ENCODE measurements at regions not wholly inside any gene's neighbourhood (a gene's known extent, or its start where the extent isn't known, plus 50 kb on each side); places are given as distances from the start of the nearest gene placed in this dataset.
"Not testable (repeated sequence)": the region's sequence is repeated elsewhere in the genome, so short reads cannot be mapped to it uniquely, and the experiment has no call there.

- not testable (repeated sequence) for DNase-seq; H3K4me3 Mint-ChIP-seq; ATAC-seq; H3K36me3 Mint-ChIP-seq (ENCODE audit: insufficient read depth); H3K4me1 Mint-ChIP-seq (ENCODE audit: low read depth)
- peaks cover 11% of the 10 kb centered on the region for H3K27me3 Mint-ChIP-seq (ENCODE audit: low read depth)
- H3K9me3 Mint-ChIP-seq, result peaks cover 35% of the 10 kb centered on the region
Measured at GRCh38 chr20:18876394-18876793, 62.8 kb downstream of the SCP2D1 start.

- peaks cover 23% of the 10 kb centered on the region for H3K9me3 Mint-ChIP-seq
- DNase-seq (no peak), ATAC-seq (no peak)
- H3K4me3 Mint-ChIP-seq, result no peak overlapping the region
- no peaks in the 10 kb centered on the region for H3K36me3 Mint-ChIP-seq (ENCODE audit: insufficient read depth)
- peaks cover 10% of the 10 kb centered on the region for H3K27me3 Mint-ChIP-seq (ENCODE audit: low read depth)
- H3K4me1 Mint-ChIP-seq (ENCODE audit: low read depth), result no peaks in the 10 kb centered on the region
Measured at GRCh38 chr20:18879262-18879661, 65.7 kb downstream of the SCP2D1 start.

GRCh38 chr20:18886756-18887155 is 73.2 kb downstream of the SCP2D1 start:
- Mint-ChIP-seq H3K27me3 (ENCODE audit: low read depth) (peaks cover 14% of the 10 kb centered on the region), H3K4me3 (no peak overlapping the region), H3K36me3 (ENCODE audit: insufficient read depth) (no peaks in the 10 kb centered on the region), H3K4me1 (ENCODE audit: low read depth) (no peaks in the 10 kb centered on the region), H3K9me3 (peaks cover 3% of the 10 kb centered on the region)
- ATAC-seq (no peak), DNase-seq (no peak)

- no peaks in the 10 kb centered on the region for H3K9me3 Mint-ChIP-seq
Measured at GRCh38 chr20:18901980-18902737, 88.6 kb downstream of the SCP2D1 start.

GRCh38 chr20:18904192-18904591 is 90.6 kb downstream of the SCP2D1 start:
- DNase-seq (no peak), ATAC-seq (no peak)
- Mint-ChIP-seq H3K4me1 (ENCODE audit: low read depth) (no peaks in the 10 kb centered on the region), H3K9me3 (no peaks in the 10 kb centered on the region), H3K36me3 (ENCODE audit: insufficient read depth) (no peaks in the 10 kb centered on the region), H3K4me3 (no peak overlapping the region), H3K27me3 (ENCODE audit: low read depth) (peaks cover 9% of the 10 kb centered on the region)

More at GRCh38 chr20:18901980-18902737, 88.6 kb downstream of the SCP2D1 start:
- ATAC-seq (no peak), DNase-seq (no peak)
- Mint-ChIP-seq H3K36me3 (ENCODE audit: insufficient read depth) (no peaks in the 10 kb centered on the region), H3K27me3 (ENCODE audit: low read depth) (peaks cover 9% of the 10 kb centered on the region), H3K4me3 (no peak overlapping the region), H3K4me1 (ENCODE audit: low read depth) (no peaks in the 10 kb centered on the region)

- Mint-ChIP-seq H3K27me3 (ENCODE audit: low read depth) (peaks cover 9% of the 10 kb centered on the region), H3K4me3 (no peak overlapping the region), H3K36me3 (ENCODE audit: insufficient read depth) (no peaks in the 10 kb centered on the region), H3K4me1 (ENCODE audit: low read depth) (no peaks in the 10 kb centered on the region), H3K9me3 (no peaks in the 10 kb centered on the region)
- DNase-seq (no peak), ATAC-seq (no peak)
Measured at GRCh38 chr20:18904624-18905023, 91.0 kb downstream of the SCP2D1 start.

GRCh38 chr20:18906046-18906445 is 92.5 kb downstream of the SCP2D1 start:
- H3K4me3 Mint-ChIP-seq, result no peak overlapping the region
- H3K27me3 Mint-ChIP-seq (ENCODE audit: low read depth), result peaks cover 15% of the 10 kb centered on the region
- H3K4me1 Mint-ChIP-seq (ENCODE audit: low read depth), result no peaks in the 10 kb centered on the region
- no peaks in the 10 kb centered on the region for H3K36me3 Mint-ChIP-seq (ENCODE audit: insufficient read depth)
- H3K9me3 Mint-ChIP-seq, result no peaks in the 10 kb centered on the region
- ATAC-seq, result no peak
- no peak for DNase-seq

GRCh38 chr20:18907353-18907752 is 93.8 kb downstream of the SCP2D1 start:
- DNase-seq (no peak), ATAC-seq (no peak)
- H3K4me1 Mint-ChIP-seq (ENCODE audit: low read depth), result no peaks in the 10 kb centered on the region
- no peaks in the 10 kb centered on the region for H3K36me3 Mint-ChIP-seq (ENCODE audit: insufficient read depth)
- no peak overlapping the region for H3K4me3 Mint-ChIP-seq
- H3K27me3 Mint-ChIP-seq (ENCODE audit: low read depth), result peaks cover 19% of the 10 kb centered on the region
- no peaks in the 10 kb centered on the region for H3K9me3 Mint-ChIP-seq

- no peak for DNase-seq
- H3K4me1 Mint-ChIP-seq (ENCODE audit: low read depth), result no peaks in the 10 kb centered on the region
- H3K36me3 Mint-ChIP-seq (ENCODE audit: insufficient read depth), result no peaks in the 10 kb centered on the region
- no peak for ATAC-seq
- H3K9me3 Mint-ChIP-seq, result no peaks in the 10 kb centered on the region
- peaks cover 19% of the 10 kb centered on the region for H3K27me3 Mint-ChIP-seq (ENCODE audit: low read depth)
- H3K4me3 Mint-ChIP-seq, result no peak overlapping the region
Measured at GRCh38 chr20:18908109-18908508, 94.5 kb downstream of the SCP2D1 start.

GRCh38 chr20:18909254-18909653 is 95.7 kb downstream of the SCP2D1 start:
- no peaks in the 10 kb centered on the region for H3K36me3 Mint-ChIP-seq (ENCODE audit: insufficient read depth)
- no peak for ATAC-seq
- no peaks in the 10 kb centered on the region for H3K9me3 Mint-ChIP-seq
- no peaks in the 10 kb centered on the region for H3K4me1 Mint-ChIP-seq (ENCODE audit: low read depth)
- H3K4me3 Mint-ChIP-seq, result no peak overlapping the region
- H3K27me3 Mint-ChIP-seq (ENCODE audit: low read depth), result peaks cover 13% of the 10 kb centered on the region
- no peak for DNase-seq

GRCh38 chr20:18913701-18914100 is 100.1 kb downstream of the SCP2D1 start:
- Mint-ChIP-seq H3K4me1 (ENCODE audit: low read depth) (no peaks in the 10 kb centered on the region), H3K36me3 (ENCODE audit: insufficient read depth) (no peaks in the 10 kb centered on the region), H3K9me3 (no peaks in the 10 kb centered on the region), H3K27me3 (ENCODE audit: low read depth) (peaks cover 10% of the 10 kb centered on the region), H3K4me3 (no peak overlapping the region)
- DNase-seq (no peak), ATAC-seq (no peak)

GRCh38 chr20:18914796-18915195 is 101.2 kb downstream of the SCP2D1 start:
- Mint-ChIP-seq H3K27me3 (ENCODE audit: low read depth) (peaks cover 10% of the 10 kb centered on the region), H3K9me3 (no peaks in the 10 kb centered on the region), H3K4me1 (ENCODE audit: low read depth) (no peaks in the 10 kb centered on the region), H3K4me3 (no peak overlapping the region), H3K36me3 (ENCODE audit: insufficient read depth) (no peaks in the 10 kb centered on the region)
- ATAC-seq, result no peak
- no peak for DNase-seq

GRCh38 chr20:18916886-18917750 is 103.5 kb downstream of the SCP2D1 start:
- Mint-ChIP-seq H3K9me3 (no peaks in the 10 kb centered on the region), H3K4me3 (no peak overlapping the region), H3K36me3 (ENCODE audit: insufficient read depth) (no peaks in the 10 kb centered on the region), H3K27me3 (ENCODE audit: low read depth) (no peaks in the 10 kb centered on the region), H3K4me1 (ENCODE audit: low read depth) (no peaks in the 10 kb centered on the region)
- ATAC-seq (no peak), DNase-seq (no peak)

- Mint-ChIP-seq H3K4me3 (no peak overlapping the region), H3K9me3 (no peaks in the 10 kb centered on the region), H3K4me1 (ENCODE audit: low read depth) (no peaks in the 10 kb centered on the region), H3K27me3 (ENCODE audit: low read depth) (no peaks in the 10 kb centered on the region), H3K36me3 (ENCODE audit: insufficient read depth) (no peaks in the 10 kb centered on the region)
- ATAC-seq, result no peak
- no peak for DNase-seq
Measured at GRCh38 chr20:18919996-18920395, 106.4 kb downstream of the SCP2D1 start.

GRCh38 chr20:18921291-18921690 is 107.7 kb downstream of the SCP2D1 start:
- no peaks in the 10 kb centered on the region for H3K36me3 Mint-ChIP-seq (ENCODE audit: insufficient read depth)
- no peaks in the 10 kb centered on the region for H3K9me3 Mint-ChIP-seq
- ATAC-seq (no peak), DNase-seq (no peak)
- H3K27me3 Mint-ChIP-seq (ENCODE audit: low read depth), result no peaks in the 10 kb centered on the region
- no peak overlapping the region for H3K4me3 Mint-ChIP-seq
- H3K4me1 Mint-ChIP-seq (ENCODE audit: low read depth), result no peaks in the 10 kb centered on the region

Measured in activated T-cell treated with anti-CD3 and anti-CD28 coated beads, Interleukin-2, amount 50 U/mL, for 4 hours (primary cell).